ENCODE measurements at regions not wholly inside any gene's neighbourhood (a gene's known extent, or its start where the extent isn't known, plus 50 kb on each side); places are given as distances from the start of the nearest gene placed in this dataset.

DNA sequence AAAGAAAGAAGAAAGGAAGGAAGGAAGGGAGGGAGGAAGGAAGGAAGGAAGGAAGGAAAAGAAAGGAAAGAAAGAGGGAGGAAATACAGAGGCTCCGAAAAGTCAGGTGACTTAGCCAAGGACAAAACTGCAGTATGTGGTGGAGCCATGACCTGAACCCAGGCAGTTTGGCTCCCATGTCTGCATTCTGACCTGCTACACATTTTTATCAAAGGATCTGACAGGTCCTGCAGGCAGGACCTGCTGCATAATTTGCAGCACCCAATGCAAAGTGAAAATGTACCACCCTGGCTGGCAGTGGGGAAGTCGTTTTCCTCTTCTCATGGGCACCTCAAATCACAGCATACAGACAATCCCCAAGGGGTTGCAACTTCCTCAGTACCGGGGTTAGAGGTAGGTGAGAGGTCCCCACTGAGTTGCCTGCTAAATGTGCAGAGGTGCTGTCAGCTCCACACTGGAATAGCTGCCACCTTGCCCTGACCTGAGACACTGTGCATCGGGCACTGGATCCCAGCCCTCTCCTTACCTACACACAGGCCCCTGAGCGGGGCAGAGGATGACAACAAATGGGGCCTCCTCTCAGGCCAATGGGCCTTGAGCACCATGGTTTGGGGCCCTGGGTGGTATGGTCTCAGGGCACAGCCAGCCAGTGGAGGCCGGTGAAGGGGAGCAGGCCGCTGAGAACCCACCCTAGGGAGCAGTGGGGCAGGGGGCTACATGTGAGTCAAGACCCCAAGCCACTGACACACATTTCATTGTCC lies 175.1 kb downstream of the SHQ1 start:
- no peaks in the 10 kb centered on the region for H3K9me3 Mint-ChIP-seq
- H3K4me3 Mint-ChIP-seq = no peak overlapping the region
- no peak overlapping the region for H3K27ac Mint-ChIP-seq (ENCODE audit: low read depth)
- ATAC-seq (replicated peaks; ENCODE audit: extremely low read depth, poor library complexity, severe bottlenecking) (no peak), DNase-seq (ENCODE audit: low spot score in 2 of 2) (no peak)
- no peaks in the 10 kb centered on the region for H3K36me3 Mint-ChIP-seq (ENCODE audit: insufficient read depth)
- H3K4me1 Mint-ChIP-seq = no peaks in the 10 kb centered on the region
- H3K27me3 Mint-ChIP-seq = peaks cover 12% of the 10 kb centered on the region

DNA sequence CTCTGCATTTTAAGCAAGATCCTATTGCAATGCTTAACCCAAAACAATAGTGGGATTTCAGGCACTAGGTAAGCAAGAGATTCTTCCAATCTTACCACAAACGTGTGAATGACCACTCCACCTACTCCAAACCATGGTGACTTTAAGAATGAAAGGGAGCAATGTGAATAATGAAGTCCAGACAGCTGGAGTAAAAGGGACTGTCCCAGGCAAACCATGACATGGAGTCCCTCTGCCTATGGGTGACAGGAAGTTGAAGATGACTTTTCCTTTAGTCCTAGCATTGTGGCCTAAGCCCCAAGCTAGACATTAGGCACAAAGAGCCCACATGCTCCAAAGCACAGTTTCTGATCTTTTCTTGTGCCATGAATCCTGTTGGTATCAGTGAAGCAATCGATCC lies 179.0 kb downstream of the SHQ1 start:
- Mint-ChIP-seq H3K9me3 (no peaks in the 10 kb centered on the region), H3K27me3 (no peaks in the 10 kb centered on the region), H3K27ac (ENCODE audit: low read depth) (no peak overlapping the region), H3K36me3 (ENCODE audit: insufficient read depth) (no peaks in the 10 kb centered on the region), H3K4me1 (no peaks in the 10 kb centered on the region), H3K4me3 (no peak overlapping the region)
- ATAC-seq (replicated peaks; ENCODE audit: extremely low read depth, poor library complexity, severe bottlenecking) = no peak
- no peak for DNase-seq (ENCODE audit: low spot score in 2 of 2)

DNA sequence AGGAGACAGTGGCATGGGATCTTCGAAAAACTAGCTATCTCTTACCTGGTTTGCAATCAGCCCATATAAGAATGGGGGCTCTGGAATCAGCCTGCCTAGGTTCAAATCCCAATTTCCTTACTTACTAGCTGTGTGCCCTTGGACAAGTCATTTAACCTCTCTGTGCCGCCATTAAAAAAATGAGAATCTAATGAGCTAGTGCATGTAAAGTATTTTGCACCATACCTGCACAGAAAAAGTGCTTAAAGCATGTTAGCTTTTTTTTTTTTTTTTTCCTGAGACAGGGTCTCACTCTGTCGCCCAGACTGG lies 181.8 kb downstream of the SHQ1 start:
- Mint-ChIP-seq H3K4me3 (no peak overlapping the region), H3K9me3 (no peaks in the 10 kb centered on the region), H3K4me1 (no peaks in the 10 kb centered on the region), H3K36me3 (ENCODE audit: insufficient read depth) (peaks cover 1% of the 10 kb centered on the region), H3K27me3 (no peaks in the 10 kb centered on the region), H3K27ac (ENCODE audit: low read depth) (no peak overlapping the region)
- no peak for DNase-seq (ENCODE audit: low spot score in 2 of 2)
- ATAC-seq (replicated peaks; ENCODE audit: extremely low read depth, poor library complexity, severe bottlenecking) = no peak

DNA sequence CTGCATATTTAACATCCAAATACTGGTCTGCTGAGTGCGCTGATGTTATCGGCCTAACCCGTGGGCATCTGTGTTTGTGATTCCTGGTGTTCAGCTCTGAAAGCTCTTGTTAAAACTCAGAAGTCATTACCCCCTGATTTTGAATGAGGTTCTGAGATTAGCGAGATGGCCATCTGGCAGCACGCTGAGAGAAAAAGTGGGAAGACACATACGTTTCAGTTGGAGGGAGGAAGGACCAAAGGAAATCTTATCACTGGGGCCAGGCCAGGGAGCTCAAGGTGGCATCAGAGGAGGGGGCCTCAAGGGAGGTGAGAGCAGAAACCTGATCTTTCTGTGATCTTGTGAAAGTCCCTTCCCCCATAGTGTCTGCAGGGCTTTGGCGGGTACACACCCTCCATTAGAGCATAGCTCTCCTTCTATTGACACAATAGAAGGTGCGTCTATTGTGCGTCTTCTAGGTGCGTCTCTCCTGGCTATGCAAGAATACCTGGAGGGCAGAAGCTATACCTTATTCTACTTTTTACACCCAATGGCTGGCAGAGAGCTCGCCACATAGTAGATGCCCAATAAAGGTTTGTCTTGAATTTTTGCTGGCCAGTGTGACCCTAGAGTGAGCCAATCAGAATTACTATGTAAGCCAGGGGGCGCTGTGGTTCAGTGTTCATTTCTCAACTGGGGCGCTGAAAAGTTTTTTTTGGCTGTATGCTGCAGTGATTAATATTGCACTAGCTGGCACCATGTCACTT lies 182.4 kb downstream of the SHQ1 start:
- Mint-ChIP-seq H3K4me3 (no peak overlapping the region), H3K27ac (ENCODE audit: low read depth) (no peak overlapping the region), H3K27me3 (no peaks in the 10 kb centered on the region), H3K36me3 (ENCODE audit: insufficient read depth) (peaks cover 2% of the 10 kb centered on the region), H3K9me3 (no peaks in the 10 kb centered on the region), H3K4me1 (no peaks in the 10 kb centered on the region)
- ATAC-seq (replicated peaks; ENCODE audit: extremely low read depth, poor library complexity, severe bottlenecking) = peak; percentile 28
- DNase-seq (ENCODE audit: low spot score in 2 of 2) = peak; percentile 15 to 27

DNA sequence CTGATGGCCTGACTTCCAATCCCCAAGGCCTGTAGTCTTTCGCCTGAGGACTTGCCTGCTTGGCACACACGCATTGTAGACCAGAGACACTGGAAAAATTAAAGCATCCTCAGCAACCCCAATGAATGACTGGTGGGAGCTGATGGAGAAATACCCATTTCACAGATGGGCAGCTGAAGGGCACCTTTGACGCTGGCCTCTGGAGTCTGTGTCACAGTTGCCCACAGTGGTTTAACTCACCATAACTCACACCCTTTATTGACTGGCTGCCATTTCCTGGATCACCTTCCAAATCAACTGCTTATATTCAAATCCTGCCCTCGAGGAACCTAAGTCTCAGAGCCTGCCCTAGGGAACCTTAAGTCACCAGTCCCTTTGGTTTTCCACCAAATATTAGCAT lies 183.1 kb downstream of the SHQ1 start:
- ATAC-seq (replicated peaks; ENCODE audit: extremely low read depth, poor library complexity, severe bottlenecking) = no peak
- H3K4me3 Mint-ChIP-seq = no peak overlapping the region
- no peak overlapping the region for H3K27ac Mint-ChIP-seq (ENCODE audit: low read depth)
- peaks cover 2% of the 10 kb centered on the region for H3K36me3 Mint-ChIP-seq (ENCODE audit: insufficient read depth)
- no peaks in the 10 kb centered on the region for H3K4me1 Mint-ChIP-seq
- DNase-seq (ENCODE audit: low spot score in 2 of 2) = no peak
- H3K27me3 Mint-ChIP-seq = no peaks in the 10 kb centered on the region
- H3K9me3 Mint-ChIP-seq = no peaks in the 10 kb centered on the region

DNA sequence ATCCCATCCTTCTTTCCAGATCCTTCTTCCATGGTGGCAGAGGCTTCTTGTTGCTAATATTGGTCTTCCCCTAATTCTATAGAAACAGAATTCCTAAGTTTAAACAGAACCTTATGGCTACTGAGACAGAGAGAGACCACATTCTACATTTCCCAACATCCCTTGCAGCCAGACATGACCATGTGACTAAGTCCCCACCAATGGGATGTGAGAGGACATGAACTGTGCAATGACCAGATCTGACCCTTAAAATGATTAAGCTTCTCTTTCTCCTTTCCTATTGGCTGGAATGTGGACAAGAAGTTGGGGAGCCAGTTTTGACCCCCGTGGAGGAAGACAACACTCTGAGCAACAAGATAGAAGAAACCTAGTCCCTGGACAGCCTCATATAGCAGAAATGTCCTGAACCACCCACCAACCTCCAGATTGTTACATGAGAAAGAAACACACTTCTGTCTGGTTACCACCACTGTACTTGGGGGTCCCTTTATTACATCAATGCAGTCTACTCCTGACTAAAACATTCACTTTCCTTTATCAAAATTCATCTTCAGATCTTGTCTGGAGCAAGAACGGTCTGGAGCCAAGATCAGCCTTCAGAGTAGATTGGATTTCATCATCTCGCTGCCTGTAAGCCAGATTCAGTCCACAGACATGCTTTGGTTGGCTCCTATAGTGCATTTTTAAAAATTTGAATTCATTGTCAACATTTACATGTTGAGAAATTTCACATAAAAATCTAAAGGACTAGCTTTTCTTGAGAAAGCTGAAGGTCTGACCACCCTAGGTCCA lies 183.9 kb downstream of the SHQ1 start:
- no peaks in the 10 kb centered on the region for H3K4me1 Mint-ChIP-seq
- no peak overlapping the region for H3K27ac Mint-ChIP-seq (ENCODE audit: low read depth)
- peaks cover 2% of the 10 kb centered on the region for H3K36me3 Mint-ChIP-seq (ENCODE audit: insufficient read depth)
- DNase-seq (ENCODE audit: low spot score in 2 of 2) (no peak), ATAC-seq (replicated peaks; ENCODE audit: extremely low read depth, poor library complexity, severe bottlenecking) (no peak)
- H3K4me3 Mint-ChIP-seq = no peak overlapping the region
- H3K9me3 Mint-ChIP-seq = no peaks in the 10 kb centered on the region
- no peaks in the 10 kb centered on the region for H3K27me3 Mint-ChIP-seq

DNA sequence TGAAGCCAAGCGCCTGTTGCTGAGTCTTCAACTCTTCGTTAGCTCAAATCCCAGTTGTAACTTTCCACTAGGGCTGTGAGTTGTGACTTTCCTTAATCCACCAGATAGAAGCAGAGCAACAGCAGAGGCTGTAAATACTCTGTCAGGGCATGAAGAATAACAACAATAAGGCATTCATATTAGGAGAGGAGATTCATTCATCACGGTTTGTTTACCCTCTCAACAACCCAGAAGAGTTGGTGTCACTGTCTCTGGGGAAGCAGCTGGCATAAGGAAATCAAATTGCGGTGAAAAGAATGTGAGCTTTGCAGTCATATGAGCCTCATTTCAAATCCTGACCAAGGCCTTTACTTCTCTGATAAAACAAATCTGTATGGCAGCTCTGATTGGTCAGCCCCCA lies 184.8 kb downstream of the SHQ1 start:
- no peak for ATAC-seq (replicated peaks; ENCODE audit: extremely low read depth, poor library complexity, severe bottlenecking)
- no peak for DNase-seq (ENCODE audit: low spot score in 2 of 2)
- Mint-ChIP-seq H3K27me3 (no peaks in the 10 kb centered on the region), H3K36me3 (ENCODE audit: insufficient read depth) (peaks cover 2% of the 10 kb centered on the region), H3K4me3 (no peak overlapping the region), H3K9me3 (no peaks in the 10 kb centered on the region), H3K27ac (ENCODE audit: low read depth) (no peak overlapping the region), H3K4me1 (no peaks in the 10 kb centered on the region)

DNA sequence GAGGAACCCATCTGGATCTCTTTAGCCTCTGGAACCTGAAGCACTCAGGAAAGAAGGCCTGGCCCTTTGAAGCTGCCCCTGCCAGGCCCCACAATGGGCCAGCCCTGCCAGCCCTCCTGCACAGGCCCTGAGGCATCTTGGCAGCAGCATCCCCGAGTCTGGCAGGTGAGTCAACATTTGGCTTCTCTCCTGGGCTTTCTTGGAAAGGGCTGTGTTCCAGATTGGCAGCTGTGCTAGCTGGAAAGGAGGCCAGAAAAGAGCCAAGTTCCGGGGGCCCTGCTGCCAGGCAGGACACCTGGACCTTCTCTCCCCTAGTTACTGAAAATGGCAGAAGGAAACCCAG lies 187.2 kb downstream of the SHQ1 start:
- peaks cover 6% of the 10 kb centered on the region for H3K4me1 Mint-ChIP-seq
- H3K27ac Mint-ChIP-seq (ENCODE audit: low read depth) = no peak overlapping the region
- H3K27me3 Mint-ChIP-seq = no peaks in the 10 kb centered on the region
- no peak overlapping the region for H3K4me3 Mint-ChIP-seq
- H3K36me3 Mint-ChIP-seq (ENCODE audit: insufficient read depth) = peaks cover 2% of the 10 kb centered on the region
- no peak for DNase-seq (ENCODE audit: low spot score in 2 of 2)
- H3K9me3 Mint-ChIP-seq = no peaks in the 10 kb centered on the region
- no peak for ATAC-seq (replicated peaks; ENCODE audit: extremely low read depth, poor library complexity, severe bottlenecking)

DNA sequence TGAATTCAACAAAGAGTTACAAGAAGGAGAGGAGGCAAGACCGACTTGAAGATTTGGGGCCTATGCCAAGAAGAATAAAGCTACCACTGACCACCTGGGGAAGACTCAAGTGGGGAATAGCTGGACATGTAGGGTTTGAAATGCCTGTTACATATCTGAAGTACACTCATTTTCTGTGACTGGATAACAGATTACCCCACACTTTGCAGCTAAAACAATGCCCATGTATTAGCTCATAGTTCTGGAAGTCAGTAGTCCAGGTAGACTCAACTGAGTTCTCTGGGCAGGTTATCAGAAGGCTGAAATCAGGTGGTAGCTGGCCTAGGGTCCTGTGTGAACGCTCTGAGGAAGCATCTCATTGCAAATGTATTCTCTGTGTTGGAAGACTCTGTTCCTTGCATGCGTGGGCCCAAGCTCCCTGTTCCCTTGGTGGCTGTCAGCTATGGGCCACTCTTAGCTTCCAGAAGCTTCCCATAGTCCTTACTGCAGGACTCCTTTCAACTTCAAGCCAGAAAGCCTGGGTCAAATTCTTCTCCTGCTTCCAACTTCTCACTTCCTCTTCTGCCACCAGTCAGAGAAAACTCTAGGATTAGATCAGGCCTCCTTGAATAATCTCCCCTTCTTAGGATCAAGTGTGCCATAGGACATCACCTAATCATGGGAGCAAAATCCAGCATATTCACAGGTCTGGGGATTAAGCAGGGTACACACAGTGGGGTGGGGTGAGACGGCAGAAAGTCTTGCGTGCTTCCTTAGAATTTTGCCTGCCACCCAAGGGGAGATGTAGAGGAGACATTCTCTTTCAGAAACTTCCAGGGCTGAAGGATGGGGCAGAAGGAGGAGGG lies 187.8 kb downstream of the SHQ1 start:
- peaks cover 2% of the 10 kb centered on the region for H3K36me3 Mint-ChIP-seq (ENCODE audit: insufficient read depth)
- no peaks in the 10 kb centered on the region for H3K27me3 Mint-ChIP-seq
- peaks cover 6% of the 10 kb centered on the region for H3K4me1 Mint-ChIP-seq
- ATAC-seq (replicated peaks; ENCODE audit: extremely low read depth, poor library complexity, severe bottlenecking) (no peak), DNase-seq (ENCODE audit: low spot score in 2 of 2) (no peak)
- no peak overlapping the region for H3K4me3 Mint-ChIP-seq
- H3K27ac Mint-ChIP-seq (ENCODE audit: low read depth) = no peak overlapping the region
- no peaks in the 10 kb centered on the region for H3K9me3 Mint-ChIP-seq

DNA sequence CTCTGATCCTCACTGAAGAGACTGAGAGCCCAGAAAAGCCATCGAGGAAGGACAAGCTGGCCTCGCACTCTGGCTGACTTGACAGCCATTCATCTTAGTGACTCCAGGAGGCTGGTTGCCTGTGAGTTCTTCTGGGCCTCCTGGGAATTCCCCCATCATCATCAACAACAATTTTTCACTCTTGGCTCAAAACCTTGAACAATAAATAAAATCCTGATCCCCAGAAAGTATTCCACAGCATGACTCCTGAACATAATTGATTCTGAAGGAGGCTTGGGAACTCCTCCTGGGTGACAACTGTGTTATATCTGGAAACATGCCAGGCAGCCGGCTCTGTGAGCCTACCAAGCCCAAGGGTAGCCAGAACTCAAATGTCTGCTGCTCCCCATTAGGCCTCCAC lies 188.6 kb downstream of the SHQ1 start:
- Mint-ChIP-seq H3K4me1 (peaks cover 6% of the 10 kb centered on the region), H3K9me3 (no peaks in the 10 kb centered on the region), H3K27me3 (no peaks in the 10 kb centered on the region), H3K27ac (ENCODE audit: low read depth) (no peak overlapping the region), H3K4me3 (no peak overlapping the region), H3K36me3 (ENCODE audit: insufficient read depth) (peaks cover 2% of the 10 kb centered on the region)
- ATAC-seq (replicated peaks; ENCODE audit: extremely low read depth, poor library complexity, severe bottlenecking) = no peak
- DNase-seq (ENCODE audit: low spot score in 2 of 2) = no peak

DNA sequence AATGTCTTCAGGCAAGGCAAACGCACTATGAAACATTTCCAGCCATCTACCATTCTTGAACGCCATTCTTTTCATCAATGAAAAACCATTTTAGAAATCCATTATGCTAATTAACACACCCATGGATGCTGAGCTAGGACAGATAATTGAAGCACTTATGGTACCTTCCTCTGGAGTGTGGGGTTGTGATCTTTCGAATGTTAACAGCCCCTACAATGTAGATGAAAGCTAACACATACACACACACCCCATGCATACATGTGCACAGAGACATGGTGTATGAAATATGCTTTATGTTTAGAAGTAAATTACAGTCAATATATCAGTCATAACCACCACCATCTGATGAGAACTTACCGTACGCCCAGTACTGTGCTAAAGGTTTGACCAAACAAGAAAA lies 189.1 kb downstream of the SHQ1 start:
- Mint-ChIP-seq H3K27me3 (no peaks in the 10 kb centered on the region), H3K27ac (ENCODE audit: low read depth) (no peak overlapping the region)
- ATAC-seq (replicated peaks; ENCODE audit: extremely low read depth, poor library complexity, severe bottlenecking) = no peak

DNA sequence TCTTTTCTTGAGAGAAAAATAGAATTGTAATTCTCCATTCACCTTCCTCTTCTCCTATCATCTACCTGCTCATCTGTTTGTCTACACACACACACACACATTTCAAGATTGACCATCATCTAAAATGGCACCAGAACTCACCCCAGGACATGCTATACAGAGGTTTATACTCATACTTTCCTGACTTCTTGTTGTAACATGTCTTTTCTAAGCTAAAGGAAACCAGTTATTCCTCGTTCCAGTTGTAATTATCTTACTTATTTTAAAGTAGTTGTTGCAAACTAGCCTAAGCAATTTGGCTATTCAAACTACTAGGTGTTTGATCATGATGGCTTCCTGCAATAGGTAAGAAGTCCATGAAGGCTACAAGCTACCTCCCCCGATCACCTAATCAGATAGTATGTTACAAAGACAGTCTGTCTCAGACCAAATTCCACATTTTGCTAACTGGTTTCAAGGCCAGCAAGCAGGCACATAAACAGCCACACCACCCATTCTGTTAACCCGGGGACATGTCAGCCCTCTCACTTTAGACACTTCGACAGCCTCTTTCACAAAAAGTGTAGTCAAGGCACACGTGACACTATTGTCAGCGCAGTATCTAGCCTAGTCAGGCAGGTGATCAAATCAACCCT lies 189.7 kb downstream of the SHQ1 start:
- Mint-ChIP-seq H3K4me1 (peaks cover 6% of the 10 kb centered on the region), H3K27me3 (no peaks in the 10 kb centered on the region), H3K27ac (ENCODE audit: low read depth) (no peak overlapping the region), H3K4me3 (no peak overlapping the region), H3K9me3 (no peaks in the 10 kb centered on the region), H3K36me3 (ENCODE audit: insufficient read depth) (peaks cover 2% of the 10 kb centered on the region)
- ATAC-seq (replicated peaks; ENCODE audit: extremely low read depth, poor library complexity, severe bottlenecking) (no peak), DNase-seq (ENCODE audit: low spot score in 2 of 2) (no peak)

More for the DNA sequence above, 189.1 kb downstream of the SHQ1 start:
- no peaks in the 10 kb centered on the region for H3K9me3 Mint-ChIP-seq
- H3K4me1 Mint-ChIP-seq = peaks cover 6% of the 10 kb centered on the region
- H3K36me3 Mint-ChIP-seq (ENCODE audit: insufficient read depth) = peaks cover 2% of the 10 kb centered on the region
- H3K4me3 Mint-ChIP-seq = no peak overlapping the region
- DNase-seq (ENCODE audit: low spot score in 2 of 2) = no peak

Data from central memory CD8-positive, alpha-beta T cell (primary cell).